ENCODE measurements at regions not wholly inside any gene's neighbourhood (a gene's known extent, or its start where the extent isn't known, plus 50 kb on each side); places are given as distances from the start of the nearest gene placed in this dataset.
"Not testable (repeated sequence)": the region's sequence is repeated elsewhere in the genome, so short reads cannot be mapped to it uniquely, and the experiment has no call there.

DNA sequence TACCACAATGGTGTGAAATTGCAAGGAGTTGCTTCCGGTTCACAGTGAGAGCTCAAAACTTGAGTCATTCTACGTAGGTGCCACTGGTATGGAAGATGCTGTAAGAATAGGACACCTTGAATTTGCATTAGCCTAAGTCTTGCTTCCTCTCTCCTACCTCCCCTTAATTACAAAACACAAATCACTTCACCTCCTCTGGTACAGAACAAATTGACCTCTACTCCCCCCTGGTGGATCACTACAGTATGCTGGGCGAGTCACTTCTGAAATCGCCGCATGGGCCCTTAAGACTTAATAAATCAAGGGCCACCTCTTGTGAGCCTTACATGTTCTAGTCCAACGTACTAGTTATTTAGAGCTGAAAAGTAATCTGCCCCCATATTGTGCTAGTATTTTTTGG lies 145.3 kb upstream of the SMARCA2 start:
- peak in 9 of 11 donors; percentile 3 to 26 (median 10) for DNase-seq (ENCODE audit: extremely low read depth in 1 of 11, low read depth in 9 of 11, low spot score in 4 of 11)

- DNase-seq (ENCODE audit: extremely low read depth in 1 of 11, low read depth in 9 of 11, low spot score in 4 of 11), result no peak
Measured at GRCh38 chr9:1870915-1871314, 144.2 kb upstream of the SMARCA2 start.

DNA sequence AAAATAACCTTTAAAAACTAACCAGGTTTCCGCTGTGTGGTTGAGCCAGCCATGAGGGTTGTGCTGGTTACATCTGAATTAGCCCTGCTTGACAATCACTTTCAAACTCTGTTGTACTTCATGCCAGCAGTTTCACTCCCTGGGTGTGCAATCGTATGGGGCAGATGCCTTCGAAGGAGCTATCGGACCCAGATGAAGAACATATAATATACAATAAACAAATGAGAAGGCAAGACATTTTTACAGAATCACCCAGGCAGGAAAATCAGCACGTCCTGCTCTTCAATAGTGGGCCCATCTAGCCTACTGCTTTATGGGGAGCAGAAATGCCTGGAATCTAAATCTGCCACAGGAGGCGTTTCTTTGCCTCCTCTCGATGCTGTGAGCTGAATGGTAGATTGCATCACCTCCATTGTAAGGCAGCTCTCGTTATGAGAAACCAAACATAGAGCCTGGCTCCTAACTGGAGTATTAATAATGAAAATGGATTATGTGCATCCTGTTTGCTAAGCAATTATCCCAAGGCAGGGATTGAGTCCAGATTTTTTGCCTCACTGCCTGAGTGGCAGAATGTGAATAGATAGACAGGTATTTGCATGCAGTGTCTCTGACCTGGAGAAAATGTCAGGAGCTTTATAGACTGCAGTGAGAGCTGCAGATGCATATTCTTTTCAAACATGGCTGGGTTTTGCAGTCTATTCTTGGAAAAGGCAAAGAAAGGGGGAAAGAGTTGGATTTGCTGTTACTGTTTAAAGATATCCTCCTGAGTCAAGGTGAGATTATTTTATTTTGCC lies 143.3 kb upstream of the SMARCA2 start:
- no peak for DNase-seq (ENCODE audit: extremely low read depth in 1 of 11, low read depth in 9 of 11, low spot score in 4 of 11)

- DNase-seq (ENCODE audit: extremely low read depth in 1 of 11, low read depth in 9 of 11, low spot score in 4 of 11), result no peak
Measured at GRCh38 chr9:1875251-1875851, 139.8 kb upstream of the SMARCA2 start.

- DNase-seq (ENCODE audit: extremely low read depth in 1 of 11, low read depth in 9 of 11, low spot score in 4 of 11), result no peak
Measured at GRCh38 chr9:1875921-1876448, 139.2 kb upstream of the SMARCA2 start.

DNA sequence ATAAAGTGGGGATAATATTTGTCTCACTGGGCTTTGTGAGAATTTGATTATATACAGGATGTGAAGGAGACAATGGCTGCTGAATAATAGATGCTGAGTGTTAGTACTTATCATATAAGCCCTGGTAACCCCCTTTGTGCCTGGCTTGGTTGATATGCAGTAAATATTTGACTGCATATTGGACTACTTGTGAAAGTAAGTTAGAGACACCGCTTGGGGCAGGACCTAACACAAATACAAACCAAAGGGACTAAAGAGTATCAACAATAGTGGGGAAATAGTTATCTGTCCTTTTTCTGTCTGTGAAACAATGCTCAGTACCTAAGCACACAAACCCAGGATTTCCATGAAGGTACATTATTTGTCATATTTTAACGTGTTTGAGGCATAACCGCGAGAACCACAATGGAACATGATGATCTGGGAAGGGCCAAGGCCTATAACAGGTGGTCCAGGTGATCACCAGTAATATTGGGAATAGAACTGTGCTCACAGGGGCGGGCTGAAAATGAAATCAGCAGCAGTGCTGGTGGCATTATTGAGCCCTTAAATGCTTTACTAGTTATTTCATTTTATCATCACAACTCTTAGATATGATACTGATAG lies 138.2 kb upstream of the SMARCA2 start:
- no peak for DNase-seq (ENCODE audit: extremely low read depth in 1 of 11, low read depth in 9 of 11, low spot score in 4 of 11)

- no peak for DNase-seq (ENCODE audit: extremely low read depth in 1 of 11, low read depth in 9 of 11, low spot score in 4 of 11)
Measured at GRCh38 chr9:1877951-1878350, 137.2 kb upstream of the SMARCA2 start.

- no peak for DNase-seq (ENCODE audit: extremely low read depth in 1 of 11, low read depth in 9 of 11, low spot score in 4 of 11)
Measured at GRCh38 chr9:1878811-1879210, 136.3 kb upstream of the SMARCA2 start.

DNA sequence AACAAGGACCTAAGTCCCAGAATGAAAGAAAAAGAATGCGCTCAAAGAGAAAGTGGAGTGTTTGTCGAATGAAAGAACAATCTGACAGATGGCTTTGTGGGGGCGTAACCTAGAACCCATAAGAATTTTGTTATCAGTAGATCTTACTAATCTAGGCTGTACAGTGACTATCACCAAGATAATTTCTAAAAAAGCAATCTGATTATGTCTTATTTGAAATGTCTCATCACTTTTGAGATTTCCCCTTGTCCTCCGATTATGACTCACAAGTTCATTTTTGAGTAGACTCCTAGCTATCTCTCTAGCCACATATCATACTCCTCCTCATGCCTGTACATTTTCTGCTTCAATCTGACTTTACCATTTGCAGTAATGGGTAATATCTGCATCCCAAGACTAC lies 135.6 kb upstream of the SMARCA2 start:
- DNase-seq (ENCODE audit: extremely low read depth in 1 of 11, low read depth in 9 of 11, low spot score in 4 of 11), result no peak

GRCh38 chr9:1880038-1880565 lies 135.0 kb upstream of the SMARCA2 start:
- no peak for DNase-seq (ENCODE audit: extremely low read depth in 1 of 11, low read depth in 9 of 11, low spot score in 4 of 11)

DNA sequence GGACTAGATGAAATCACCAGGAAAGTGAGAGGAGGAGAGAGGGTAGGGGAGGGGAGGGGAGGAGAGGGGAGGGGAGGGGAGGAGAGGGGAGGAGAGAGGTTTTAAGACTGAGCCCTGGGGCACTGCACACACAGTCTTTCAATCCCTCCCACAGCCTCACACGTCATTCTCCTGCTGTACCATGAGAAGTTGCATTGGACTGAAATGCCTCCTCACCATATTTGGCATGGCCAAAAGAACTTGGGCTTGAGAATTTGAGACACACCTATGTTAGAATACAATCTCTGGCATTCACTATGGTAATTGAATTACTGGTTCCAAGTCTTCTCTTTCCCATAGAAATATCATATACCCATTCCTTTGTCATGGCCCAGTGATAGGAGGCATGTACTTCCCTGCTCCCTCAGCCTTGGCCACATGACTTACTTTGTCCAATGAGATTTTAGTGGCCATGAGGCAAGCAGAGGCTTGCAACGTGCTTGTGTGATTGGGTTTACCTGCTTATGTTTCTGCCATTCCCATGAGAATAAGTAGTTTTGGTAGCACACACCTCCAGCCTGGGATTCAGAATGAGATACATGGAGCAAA lies 133.3 kb upstream of the SMARCA2 start:
- no peak for DNase-seq (ENCODE audit: extremely low read depth in 1 of 11, low read depth in 9 of 11, low spot score in 4 of 11)

DNA sequence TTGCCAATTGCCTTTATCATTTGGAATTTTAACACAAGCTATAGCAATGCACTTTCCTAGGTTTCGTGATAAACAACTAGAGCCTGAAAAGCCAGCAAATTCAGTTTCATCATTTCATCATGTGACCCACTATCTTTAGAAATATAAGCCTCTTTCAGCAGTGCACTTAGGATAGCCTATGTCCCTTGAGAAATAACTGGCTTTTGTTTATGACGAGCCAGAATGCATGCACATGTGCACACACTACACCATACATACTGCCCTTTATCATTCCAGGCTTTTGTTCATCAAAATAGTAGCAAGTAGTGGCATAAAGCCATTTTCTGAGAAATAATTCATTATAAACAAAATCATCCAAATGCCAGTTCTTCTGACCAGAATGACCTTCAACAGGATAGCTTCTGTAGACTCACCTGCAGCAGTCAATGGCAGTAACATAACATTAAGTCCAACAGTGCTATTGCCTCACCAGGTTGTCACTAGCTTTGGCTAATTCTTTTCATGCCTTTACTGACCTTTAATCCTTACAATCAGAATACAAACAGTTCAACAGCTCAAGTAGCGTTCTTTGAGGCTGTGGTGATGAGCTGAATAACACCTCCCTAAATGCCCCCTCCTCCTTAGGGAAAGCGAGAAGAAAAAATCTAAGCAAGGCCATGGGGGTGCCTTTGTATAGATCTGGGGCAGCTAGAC lies 132.3 kb upstream of the SMARCA2 start:
- no peak for DNase-seq (ENCODE audit: extremely low read depth in 1 of 11, low read depth in 9 of 11, low spot score in 4 of 11)

- no peak for DNase-seq (ENCODE audit: extremely low read depth in 1 of 11, low read depth in 9 of 11, low spot score in 4 of 11)
Measured at GRCh38 chr9:1890201-1890600, 124.9 kb upstream of the SMARCA2 start.

DNA sequence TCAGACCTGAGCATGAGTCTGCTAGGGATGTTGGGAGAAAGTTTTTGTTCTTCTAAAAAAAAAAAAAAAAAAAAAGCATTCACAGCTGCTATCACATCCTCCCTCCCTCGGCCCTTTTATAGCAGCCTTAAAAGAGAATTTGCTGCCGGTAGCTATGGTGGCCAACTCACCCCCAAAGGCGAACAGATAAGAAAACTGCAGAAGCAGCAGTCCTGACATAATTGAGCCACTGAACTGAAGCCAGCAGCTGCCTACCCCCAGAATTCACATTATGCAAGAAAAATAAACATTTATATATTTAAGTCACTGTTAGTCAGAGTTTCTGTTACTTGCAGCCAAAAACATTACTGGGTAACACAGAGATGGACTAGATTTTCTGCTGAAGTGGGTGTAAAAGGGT lies 124.3 kb upstream of the SMARCA2 start:
- DNase-seq (ENCODE audit: extremely low read depth in 1 of 11, low read depth in 9 of 11, low spot score in 4 of 11), result no peak

DNA sequence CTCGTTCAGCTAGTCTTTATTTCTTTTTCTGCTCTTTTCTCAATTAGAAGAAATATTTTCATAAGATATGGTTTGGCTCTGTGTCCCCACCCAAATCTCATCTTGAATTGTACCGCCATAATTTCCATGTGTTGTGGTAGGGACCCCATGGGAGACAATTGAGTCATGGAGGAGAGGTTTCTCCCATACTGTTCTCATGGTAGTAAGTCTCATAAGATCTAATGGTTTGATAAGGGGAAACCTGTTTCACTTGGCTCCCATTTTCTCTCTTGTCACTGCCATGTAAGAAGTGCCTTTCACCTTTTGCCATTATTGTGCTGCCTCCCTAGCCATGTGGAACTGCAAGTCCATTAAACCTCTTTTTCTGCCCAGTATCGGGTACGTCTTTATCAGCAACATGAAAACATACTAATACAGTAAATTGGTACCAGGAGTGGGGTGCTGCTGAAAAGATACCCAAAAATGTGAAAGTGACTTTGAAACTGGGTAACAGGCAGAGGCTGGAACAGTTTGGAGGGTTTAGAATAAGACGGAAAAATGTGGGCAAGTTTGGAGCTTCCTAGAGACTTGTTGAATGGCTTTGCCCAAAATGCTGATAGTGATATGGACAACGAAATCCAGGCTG lies 112.0 kb upstream of the SMARCA2 start:
- not testable (repeated sequence) for DNase-seq (ENCODE audit: extremely low read depth in 1 of 11, low read depth in 9 of 11, low spot score in 4 of 11)

DNA sequence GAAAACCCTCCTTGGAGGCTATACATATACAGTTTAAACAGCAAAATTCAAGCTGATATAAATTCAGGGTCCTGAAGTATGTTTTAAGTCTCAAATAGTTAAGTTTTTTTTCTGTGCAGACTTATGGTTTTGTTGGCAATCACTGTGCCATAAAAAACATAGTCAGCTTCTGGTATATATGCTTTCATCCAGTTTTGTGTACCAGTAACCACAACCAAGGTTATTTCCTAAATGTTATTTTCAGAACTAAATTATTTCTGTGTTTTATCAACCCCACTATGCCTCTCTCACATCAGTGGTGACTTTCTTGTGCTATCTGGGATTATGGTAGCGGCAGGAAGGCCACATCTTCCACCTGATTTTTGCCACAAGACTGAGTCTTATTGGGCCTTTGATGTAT lies 107.7 kb upstream of the SMARCA2 start:
- no peak for DNase-seq (ENCODE audit: extremely low read depth in 1 of 11, low read depth in 9 of 11, low spot score in 4 of 11)

- no peak for DNase-seq (ENCODE audit: extremely low read depth in 1 of 11, low read depth in 9 of 11, low spot score in 4 of 11)
Measured at GRCh38 chr9:1909322-1909721, 105.8 kb upstream of the SMARCA2 start.

GRCh38 chr9:1910269-1910811 lies 104.8 kb upstream of the SMARCA2 start:
- DNase-seq (ENCODE audit: extremely low read depth in 1 of 11, low read depth in 9 of 11, low spot score in 4 of 11), result no peak

Measured in renal cortex interstitium (tissue), 11 donors.